ENCODE measurements at regions not wholly inside any gene's neighbourhood (a gene's known extent, or its start where the extent isn't known, plus 50 kb on each side); places are given as distances from the start of the nearest gene placed in this dataset.

DNA sequence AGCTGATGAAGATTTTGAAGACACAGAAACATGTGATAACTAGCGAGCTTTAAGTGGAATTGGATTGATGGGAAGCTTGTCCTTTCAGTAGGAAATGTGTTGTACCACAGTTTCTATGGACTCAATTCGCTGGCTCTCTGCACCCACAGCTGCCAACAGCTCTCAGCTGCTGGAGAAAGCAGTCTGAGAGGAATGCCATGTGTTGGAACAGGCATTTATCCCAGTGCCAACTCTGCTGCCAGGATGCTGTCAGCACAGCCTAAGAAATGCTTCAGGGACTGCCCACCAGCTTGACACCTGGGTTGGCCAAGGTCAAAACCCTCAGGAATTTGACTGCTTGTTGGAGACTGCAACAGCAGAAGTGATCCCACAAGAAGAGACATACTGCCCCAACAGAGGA lies 193.0 kb upstream of the THSD7B start:
- Histone ChIP-seq H3K4me3 (ENCODE audit: low read depth in 2 of 2, low read length in 2 of 2) (no peak overlapping the region), H3K4me1 (ENCODE audit: control insufficient read depth, insufficient read depth, low read length) (no peaks in the 10 kb centered on the region), H3K27me3 (ENCODE audit: control insufficient read depth, insufficient read depth, low read length) (no peaks in the 10 kb centered on the region), H3K36me3 (ENCODE audit: control insufficient read depth, insufficient read depth, low read length) (no peaks in the 10 kb centered on the region), H3K9me3 (ENCODE audit: control insufficient read depth, insufficient read depth, low read depth, low read length) (no peaks in the 10 kb centered on the region), H3K27ac (ENCODE audit: low read length) (no peak overlapping the region)
- DNase-seq (ENCODE audit: low read depth, low spot score) = no peak
- in situ Hi-C loops (cut with HindIII; ENCODE audit: low pct_unique_long_range_greater_than_20kb, low sequenced_read_pairs) (no loop called here), intact Hi-C loops (cut with micrococcal nuclease; ENCODE audit: unreplicated experiment) (no loop called here)
- ATAC-seq = no peak
- no TSS peak for BruUV-seq (replicated peaks)
- TF ChIP-seq, protein P1, sequence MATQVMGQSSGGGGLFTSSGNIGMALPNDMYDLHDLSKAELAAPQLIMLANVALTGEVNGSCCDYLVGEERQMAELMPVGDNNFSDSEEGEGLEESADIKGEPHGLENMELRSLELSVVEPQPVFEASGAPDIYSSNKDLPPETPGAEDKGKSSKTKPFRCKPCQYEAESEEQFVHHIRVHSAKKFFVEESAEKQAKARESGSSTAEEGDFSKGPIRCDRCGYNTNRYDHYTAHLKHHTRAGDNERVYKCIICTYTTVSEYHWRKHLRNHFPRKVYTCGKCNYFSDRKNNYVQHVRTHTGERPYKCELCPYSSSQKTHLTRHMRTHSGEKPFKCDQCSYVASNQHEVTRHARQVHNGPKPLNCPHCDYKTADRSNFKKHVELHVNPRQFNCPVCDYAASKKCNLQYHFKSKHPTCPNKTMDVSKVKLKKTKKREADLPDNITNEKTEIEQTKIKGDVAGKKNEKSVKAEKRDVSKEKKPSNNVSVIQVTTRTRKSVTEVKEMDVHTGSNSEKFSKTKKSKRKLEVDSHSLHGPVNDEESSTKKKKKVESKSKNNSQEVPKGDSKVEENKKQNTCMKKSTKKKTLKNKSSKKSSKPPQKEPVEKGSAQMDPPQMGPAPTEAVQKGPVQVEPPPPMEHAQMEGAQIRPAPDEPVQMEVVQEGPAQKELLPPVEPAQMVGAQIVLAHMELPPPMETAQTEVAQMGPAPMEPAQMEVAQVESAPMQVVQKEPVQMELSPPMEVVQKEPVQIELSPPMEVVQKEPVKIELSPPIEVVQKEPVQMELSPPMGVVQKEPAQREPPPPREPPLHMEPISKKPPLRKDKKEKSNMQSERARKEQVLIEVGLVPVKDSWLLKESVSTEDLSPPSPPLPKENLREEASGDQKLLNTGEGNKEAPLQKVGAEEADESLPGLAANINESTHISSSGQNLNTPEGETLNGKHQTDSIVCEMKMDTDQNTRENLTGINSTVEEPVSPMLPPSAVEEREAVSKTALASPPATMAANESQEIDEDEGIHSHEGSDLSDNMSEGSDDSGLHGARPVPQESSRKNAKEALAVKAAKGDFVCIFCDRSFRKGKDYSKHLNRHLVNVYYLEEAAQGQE (IDR thresholded peaks at IDR 0.05; ENCODE audit: insufficient read depth in 1 of 2, low read depth in 2 of 2, low read length in 1 of 2) = no peak
- TF ChIP-seq, protein P2, sequence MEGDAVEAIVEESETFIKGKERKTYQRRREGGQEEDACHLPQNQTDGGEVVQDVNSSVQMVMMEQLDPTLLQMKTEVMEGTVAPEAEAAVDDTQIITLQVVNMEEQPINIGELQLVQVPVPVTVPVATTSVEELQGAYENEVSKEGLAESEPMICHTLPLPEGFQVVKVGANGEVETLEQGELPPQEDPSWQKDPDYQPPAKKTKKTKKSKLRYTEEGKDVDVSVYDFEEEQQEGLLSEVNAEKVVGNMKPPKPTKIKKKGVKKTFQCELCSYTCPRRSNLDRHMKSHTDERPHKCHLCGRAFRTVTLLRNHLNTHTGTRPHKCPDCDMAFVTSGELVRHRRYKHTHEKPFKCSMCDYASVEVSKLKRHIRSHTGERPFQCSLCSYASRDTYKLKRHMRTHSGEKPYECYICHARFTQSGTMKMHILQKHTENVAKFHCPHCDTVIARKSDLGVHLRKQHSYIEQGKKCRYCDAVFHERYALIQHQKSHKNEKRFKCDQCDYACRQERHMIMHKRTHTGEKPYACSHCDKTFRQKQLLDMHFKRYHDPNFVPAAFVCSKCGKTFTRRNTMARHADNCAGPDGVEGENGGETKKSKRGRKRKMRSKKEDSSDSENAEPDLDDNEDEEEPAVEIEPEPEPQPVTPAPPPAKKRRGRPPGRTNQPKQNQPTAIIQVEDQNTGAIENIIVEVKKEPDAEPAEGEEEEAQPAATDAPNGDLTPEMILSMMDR (IDR thresholded peaks at IDR 0.05) = no peak
- TF ChIP-seq SIN3A (IDR thresholded peaks at IDR 0.05; ENCODE audit: borderline replicate concordance, insufficient read depth, low read depth, low read length) = no peak
- no peak for TF ChIP-seq TCF7L2 (IDR thresholded peaks at IDR 0.05; ENCODE audit: low read depth, low read length)
- no peak for TF ChIP-seq POLR2AphosphoS5 (IDR thresholded peaks at IDR 0.05; ENCODE audit: low read depth, low read length)
- ChIA-PET POLR2A (no interaction called here), CTCF (no interaction called here)

GRCh38 chr2:136557203-136557602 lies 208.1 kb upstream of the THSD7B start:
- TF ChIP-seq, protein P2 (IDR thresholded peaks at IDR 0.05) = no peak
- TF ChIP-seq POLR2AphosphoS5 (IDR thresholded peaks at IDR 0.05; ENCODE audit: low read depth, low read length) (no peak), SIN3A (IDR thresholded peaks at IDR 0.05; ENCODE audit: borderline replicate concordance, insufficient read depth, low read depth, low read length) (no peak), TCF7L2 (IDR thresholded peaks at IDR 0.05; ENCODE audit: low read depth, low read length) (no peak)
- TF ChIP-seq, protein P1 (IDR thresholded peaks at IDR 0.05; ENCODE audit: insufficient read depth in 1 of 2, low read depth in 2 of 2, low read length in 1 of 2) = no peak
- H3K4me1 ChIP-seq (ENCODE audit: control insufficient read depth, insufficient read depth, low read length) = no peaks in the 10 kb centered on the region
- POLR2A ChIA-PET = interaction anchor here (0.9 kb wide), 1 partner anchor 369 kb away, joined by 4 read pairs; no protein-coding TSS in a partner anchor
- BruUV-seq (replicated peaks) = no TSS peak
- intact Hi-C loops (cut with micrococcal nuclease; ENCODE audit: unreplicated experiment) (no loop called here), in situ Hi-C loops (cut with HindIII; ENCODE audit: low pct_unique_long_range_greater_than_20kb, low sequenced_read_pairs) (no loop called here)
- ATAC-seq = no peak
- H3K9me3 ChIP-seq (ENCODE audit: control insufficient read depth, insufficient read depth, low read depth, low read length) = no peaks in the 10 kb centered on the region
- no peak overlapping the region for H3K27ac ChIP-seq (ENCODE audit: low read length)
- CTCF ChIA-PET = no interaction called here
- no peaks in the 10 kb centered on the region for H3K36me3 ChIP-seq (ENCODE audit: control insufficient read depth, insufficient read depth, low read length)
- H3K4me3 ChIP-seq (ENCODE audit: low read depth in 2 of 2, low read length in 2 of 2) = no peak overlapping the region
- DNase-seq (ENCODE audit: low read depth, low spot score) = no peak
- no peaks in the 10 kb centered on the region for H3K27me3 ChIP-seq (ENCODE audit: control insufficient read depth, insufficient read depth, low read length)
